ENCODE measurements at regions not wholly inside any gene's neighbourhood (a gene's known extent, or its start where the extent isn't known, plus 50 kb on each side); places are given as distances from the start of the nearest gene placed in this dataset.
"Not testable (repeated sequence)": the region's sequence is repeated elsewhere in the genome, so short reads cannot be mapped to it uniquely, and the experiment has no call there.

DNA sequence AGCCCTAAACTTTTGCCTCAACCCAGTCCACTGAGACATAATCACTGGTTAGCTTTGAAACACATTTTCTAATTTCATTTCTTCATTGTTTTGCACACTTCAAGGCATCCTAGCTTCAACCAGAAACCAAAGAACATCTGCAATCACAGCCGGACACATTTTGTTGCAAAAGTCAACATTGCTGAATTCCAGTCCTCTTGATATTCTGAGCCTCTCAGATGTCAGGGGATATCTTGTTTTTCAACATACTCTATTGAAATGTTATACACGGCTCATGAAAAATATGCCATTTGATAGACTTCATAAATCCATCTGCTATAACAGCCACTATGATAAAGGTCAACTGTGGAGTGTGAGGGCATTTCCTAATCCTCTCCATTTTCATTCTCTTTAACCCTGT, 241.6 kb upstream of the PUDP start:
- no peak for DNase-seq (ENCODE audit: low spot score)

DNA sequence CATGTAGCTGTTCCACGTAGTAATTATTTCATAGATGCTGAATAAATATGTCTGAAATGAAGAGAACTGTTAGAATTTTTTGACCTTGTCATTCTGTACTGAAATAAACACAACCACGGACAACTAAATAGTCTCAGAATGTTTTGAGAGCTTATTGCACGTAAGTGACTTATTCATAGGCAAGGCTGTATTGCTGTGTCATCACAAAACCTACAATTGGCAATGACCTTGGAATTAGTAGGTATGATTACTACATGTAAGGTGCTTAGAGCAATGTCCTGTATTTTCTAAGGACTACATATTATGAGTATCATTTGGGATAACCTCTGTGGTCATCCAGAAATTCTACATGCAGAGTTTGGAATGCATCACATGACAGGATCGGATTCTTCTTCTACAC, 237.2 kb upstream of the PUDP start:
- no peak for DNase-seq (ENCODE audit: low spot score)

DNA sequence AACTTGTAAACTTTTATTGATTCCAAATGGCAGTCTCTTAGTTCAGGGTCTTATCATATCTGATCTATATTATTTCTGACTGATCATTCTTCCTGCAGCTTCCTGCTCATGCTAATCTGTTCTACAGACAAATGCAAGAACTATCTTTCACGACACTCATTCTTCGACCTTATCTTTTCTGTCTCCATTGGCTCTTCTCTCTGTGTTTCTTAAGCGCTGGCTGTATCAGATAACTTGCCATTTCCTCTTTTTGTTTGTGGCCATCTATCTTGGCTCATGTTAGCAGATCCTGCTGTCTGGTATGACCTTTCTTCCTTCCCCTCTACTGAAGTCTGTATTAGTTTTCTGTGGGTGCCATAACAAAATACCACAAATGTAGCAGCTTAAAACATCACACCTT, 230.5 kb upstream of the PUDP start:
- DNase-seq (ENCODE audit: low spot score), result no peak

DNA sequence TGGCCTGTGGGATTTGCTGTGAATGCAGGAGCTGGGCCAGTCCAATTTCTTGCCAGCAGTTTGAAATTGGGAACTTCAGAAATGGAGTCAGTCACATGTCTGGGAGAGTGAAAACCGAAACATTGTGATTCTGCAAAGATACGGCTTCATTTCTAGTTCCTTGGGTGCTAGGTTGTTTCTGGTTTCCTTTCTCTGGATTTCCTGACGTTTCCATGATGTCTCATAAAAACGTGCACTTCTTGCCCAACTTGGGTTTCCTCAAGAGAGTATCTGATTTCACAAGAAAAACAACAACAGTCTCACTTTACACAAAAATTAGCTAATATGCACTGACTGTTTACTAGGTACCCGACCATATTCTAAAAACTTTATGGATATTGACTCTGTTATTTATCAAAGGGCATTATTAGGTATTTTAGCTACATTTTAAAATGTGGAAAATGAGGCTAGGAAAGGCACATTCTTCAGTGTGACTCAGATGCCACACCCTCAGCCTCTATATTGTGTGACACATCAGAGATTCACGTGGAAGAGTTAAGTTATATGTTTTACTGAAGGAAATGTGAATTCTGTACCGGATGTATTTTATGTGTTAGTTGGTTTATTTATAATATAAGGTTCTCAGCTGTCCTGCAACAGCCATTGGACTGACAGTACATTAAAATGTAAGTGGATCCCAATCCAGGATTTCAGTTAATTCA, 225.0 kb upstream of the PUDP start:
- DNase-seq (ENCODE audit: low spot score), result no peak

DNA sequence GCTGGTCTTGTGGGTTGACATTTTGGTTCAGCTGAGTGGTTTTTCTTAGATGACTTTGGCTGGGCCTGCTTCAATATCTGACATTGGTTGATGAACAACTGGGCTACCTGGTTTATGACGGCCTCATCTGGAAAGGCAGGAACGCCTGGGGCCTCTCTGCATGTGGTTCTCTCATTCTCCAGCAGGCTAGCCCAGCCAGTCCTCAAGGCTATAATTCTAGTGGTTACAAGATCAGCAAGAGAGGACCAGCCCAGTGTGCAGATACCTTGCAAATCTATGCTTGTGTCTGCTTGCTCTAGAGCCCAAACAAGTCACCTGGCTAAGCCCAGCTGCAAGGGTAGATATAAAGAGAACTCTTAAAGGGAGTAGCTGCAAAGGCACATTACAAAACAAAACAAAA, 214.2 kb upstream of the PUDP start:
- no peak for DNase-seq (ENCODE audit: low spot score)

DNA sequence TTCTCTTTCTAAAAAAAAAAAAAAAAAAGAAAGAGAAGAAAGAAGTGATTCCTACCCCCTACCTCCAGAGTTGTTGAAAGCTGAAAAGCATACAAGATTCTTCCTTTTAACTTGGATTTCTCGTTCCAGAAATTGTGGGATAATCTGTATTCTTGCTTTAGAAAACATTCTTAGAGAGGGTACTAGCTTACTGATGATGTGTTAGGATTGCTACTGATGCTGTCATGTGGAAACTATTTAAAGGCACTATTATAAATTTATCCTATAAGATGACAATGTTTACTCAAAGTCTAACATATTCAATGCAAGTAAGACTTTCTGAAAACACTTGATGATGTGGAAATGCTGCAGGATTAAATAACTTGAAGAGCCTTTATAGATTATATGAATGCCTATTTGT, 204.0 kb upstream of the PUDP start:
- no peak for DNase-seq (ENCODE audit: low spot score)

DNA sequence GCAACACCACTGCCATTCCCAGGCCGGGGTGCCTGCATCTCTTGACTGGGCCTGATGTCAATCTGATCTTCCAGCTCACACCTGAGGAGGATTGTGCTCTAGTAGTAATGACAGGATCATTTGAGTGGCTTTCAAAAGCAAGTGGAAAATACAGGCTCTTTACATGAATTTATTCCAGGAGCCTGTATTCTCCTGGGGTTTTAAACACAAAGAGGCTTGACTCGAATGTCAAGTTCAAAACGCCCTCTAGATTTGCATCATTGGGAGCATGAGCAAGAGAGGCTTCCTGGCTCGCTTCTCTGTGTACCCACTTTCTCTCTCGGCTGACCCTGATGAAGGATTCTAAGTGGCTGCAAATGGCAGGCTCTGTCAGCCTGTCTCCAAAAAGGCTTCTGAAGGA, 199.5 kb upstream of the PUDP start:
- DNase-seq (ENCODE audit: low spot score), result no peak

DNA sequence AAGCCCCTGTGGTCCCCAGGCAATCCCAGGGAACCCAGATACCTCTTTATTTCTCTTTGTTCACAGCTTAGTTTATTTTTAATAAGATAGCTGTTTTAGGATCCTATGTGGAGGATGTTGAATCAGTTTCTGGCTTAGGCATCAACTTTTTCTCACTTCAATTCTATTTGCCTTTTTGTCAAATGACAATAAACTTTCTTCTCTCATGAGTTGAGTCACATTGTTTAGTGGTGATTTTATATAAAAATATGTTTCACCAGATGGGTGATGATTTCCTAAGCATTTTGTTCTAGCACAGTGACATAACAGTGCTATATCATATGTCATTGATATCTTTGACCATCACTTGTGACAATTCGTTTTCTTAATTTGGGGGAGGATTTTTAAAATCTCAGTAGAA, 198.1 kb upstream of the PUDP start:
- DNase-seq (ENCODE audit: low spot score), result no peak

DNA sequence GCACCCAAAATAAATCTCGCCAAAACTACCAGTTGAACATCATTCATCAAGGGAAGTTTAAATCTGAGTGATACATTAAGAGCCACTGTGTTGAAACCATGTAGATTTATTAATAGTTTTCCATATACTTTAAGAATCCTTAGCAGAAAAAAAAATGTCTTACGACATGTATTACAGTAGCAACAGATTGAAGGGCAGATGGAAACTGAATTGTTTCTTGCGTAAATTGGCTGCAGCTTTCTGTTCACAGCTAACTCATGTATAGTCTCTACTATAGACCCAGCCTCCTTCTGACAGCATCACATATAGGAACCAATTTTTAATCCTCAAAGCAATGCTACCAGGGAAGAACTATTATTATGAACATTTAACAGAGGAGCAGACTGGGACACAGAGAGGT, 195.2 kb upstream of the PUDP start:
- DNase-seq (ENCODE audit: low spot score), result no peak

DNA sequence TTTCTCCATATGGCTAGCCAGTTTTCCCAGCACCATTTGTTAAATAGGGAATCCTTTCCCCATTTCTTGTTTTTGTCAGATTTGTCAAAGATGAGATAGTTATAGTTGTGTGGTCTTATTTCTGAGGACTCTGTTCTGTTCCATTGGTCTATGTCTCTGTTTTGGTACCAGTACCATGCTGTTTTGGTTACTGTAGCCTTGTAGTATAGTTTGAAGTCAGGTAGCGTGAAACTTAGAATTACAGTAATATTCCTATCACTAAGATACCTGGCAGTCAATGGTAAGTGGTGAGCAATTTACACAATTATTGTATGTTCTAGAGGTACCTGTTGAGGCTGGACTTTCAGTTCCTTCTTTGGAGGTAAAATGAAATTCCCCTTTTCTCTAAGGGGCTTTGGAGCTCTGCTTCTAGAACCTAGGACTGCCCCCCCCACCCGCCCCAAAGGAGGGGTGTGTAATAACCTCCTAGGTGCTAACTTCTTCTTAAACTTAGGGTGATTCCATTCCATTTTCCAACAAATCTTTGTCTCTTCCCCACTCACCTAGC, 187.9 kb upstream of the PUDP start:
- not testable (repeated sequence) for DNase-seq (ENCODE audit: low spot score)

DNA sequence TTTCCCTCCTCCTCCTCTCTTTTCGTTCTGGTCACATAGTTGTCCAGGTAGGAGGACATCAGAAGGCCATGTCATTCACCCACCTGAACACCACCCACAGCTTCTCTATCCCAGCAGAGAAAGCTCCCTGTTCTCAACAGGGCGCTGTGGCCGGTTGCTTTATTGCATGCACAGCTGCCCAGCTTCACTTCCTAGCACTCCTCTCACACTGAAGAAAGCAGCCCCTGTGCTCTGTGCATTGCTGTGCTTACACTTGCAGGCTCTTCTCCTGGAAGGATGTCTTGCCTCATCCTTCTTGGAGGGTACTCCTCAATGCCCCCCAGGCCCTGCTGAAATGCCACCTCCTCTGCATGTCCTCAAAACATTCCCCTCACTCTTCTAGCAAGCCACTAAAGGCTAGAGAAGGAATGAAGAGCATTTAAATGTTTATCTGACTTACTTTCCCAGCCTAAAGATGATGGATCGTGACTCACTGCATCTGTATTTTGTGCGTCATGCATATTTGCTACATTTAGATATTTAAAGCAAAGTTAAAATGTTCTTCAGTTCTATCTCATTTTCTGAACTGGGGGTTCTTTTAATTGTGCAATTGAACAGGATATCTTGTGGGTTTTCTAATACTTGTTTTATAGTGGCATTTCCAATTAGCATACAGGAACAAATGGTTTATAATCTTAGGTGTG, 186.4 kb upstream of the PUDP start:
- no peak for DNase-seq (ENCODE audit: low spot score)

DNA sequence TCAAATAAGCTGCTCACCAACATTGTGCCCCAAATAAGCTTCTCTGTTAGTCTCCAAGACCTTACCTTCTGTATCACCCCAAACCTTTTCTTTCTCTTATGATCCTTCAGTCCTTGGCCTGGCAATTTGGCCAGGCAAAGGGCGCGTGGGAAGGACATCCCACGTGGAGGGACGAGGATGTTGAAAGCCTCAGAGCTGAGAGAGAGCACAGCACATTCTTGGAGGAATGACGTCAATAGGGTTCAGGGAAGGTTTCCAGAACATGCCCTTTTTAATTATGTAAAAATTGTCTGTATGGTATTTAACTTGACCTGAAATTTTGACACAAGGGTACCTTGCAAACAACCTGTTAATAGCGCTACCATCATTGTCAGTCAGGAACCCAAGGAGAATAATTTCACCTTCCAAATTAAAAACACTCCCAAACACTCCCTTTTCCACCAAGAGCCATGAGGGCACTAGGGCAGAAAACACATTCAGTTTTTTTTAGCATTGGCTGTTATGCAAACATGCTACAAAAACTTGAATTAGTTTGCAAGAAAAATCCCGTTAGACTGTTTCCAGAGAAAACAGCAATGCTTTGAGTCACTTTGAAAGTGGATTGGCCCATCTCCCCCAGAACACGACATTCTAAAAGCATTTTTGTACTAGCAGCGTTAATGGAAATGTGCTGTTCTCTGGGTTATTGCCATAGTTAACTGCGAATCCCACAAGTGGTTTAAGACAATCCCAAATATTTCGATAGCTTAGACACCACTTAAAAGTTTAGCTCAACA, 183.2 kb upstream of the PUDP start:
- DNase-seq (ENCODE audit: low spot score), result no peak

DNA sequence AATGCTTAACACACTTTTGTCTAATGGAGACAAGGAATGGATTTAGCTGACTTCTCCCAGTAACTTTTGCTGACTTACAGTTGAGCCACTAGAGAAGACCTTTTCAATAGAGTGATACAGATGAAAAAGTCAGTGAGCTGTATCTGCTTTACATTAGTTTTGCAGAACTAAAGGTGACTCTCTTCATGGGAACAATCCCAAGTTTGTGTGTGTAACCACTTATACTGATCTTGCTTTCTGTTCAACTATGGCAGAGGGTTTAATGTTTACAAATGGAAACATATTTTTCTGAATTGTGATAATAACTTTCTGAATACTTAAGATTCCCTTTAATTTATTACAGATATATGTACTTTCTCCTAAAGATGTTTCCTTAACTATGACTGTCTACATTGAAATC, 182.6 kb upstream of the PUDP start:
- no peak for DNase-seq (ENCODE audit: low spot score)

DNA sequence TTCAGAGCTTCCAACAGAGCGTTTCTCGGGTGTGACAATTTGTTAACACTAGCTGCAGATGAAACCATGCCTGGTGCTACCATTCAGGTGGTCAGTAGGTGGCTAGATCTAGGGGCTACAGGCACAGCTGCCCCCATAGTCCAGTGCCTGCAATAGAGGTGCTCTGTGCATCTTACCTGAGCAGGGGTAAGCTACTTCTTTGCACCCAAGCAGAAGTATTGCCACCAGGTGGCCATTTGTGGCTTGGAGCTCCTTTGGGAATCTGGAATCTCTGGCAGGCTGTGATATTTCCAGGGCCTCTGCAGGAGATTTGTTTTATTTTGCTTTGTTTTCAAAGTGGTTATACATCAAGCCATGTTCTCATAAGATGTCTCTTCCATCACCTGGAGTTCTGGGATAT, 170.7 kb upstream of the PUDP start:
- no peak for DNase-seq (ENCODE audit: low spot score)

DNA sequence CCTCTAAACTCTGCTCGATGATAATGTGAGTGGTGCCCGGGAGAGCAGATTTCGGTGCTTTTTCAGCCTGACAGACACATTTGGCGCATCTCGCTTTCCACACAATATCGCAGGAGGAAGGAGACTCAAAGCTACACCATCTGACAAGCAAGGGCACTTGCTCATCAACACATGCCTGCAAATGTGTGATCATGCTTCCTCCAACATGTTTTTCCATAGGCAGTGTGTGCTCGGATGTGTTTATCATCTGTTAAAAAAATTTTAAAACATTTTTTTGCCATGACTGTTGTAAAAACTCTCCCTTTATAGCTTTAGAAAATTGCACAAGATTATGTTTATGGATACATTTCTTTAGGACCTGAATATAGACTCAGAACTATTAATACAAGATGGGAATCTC, 170.3 kb upstream of the PUDP start:
- DNase-seq (ENCODE audit: low spot score), result no peak

DNA sequence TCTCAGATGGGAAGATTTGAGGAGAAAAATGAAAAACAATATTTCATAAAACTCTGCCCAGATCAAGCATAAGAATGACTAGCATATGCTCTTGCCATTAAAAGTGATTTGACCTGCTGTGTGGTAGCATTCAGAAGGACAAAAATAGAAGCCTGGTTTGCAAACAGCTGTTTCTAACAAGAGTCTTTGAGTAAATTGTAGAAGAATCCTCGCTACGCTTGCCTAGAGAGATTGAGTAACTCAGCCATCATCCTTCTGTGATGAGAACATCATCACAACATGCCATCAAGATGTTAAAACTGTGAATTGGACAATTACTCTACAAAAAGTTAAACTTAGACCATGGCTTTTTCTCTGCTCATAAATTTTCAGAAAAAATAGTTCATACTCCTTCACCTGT, 168.9 kb upstream of the PUDP start:
- no peak for DNase-seq (ENCODE audit: low spot score)

DNA sequence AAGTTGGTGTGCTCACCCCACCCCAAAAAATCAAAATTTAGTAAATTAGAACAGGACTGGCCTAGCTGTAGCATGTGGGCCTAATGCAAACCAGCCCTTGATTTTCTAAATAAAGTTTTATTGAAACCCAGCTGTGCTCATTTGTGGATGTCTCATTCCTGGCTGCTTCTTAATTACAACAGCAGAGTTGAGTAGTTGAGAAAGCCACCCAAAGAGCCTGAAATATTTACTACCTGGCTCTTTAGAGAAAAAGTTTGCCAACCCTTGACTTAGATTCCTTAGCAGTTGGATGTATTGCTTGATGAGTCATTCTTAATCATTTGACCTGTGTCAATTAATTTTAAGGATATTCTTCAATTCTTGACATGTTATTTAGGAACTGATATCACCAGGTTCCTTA, 168.3 kb upstream of the PUDP start:
- DNase-seq (ENCODE audit: low spot score), result no peak

DNA sequence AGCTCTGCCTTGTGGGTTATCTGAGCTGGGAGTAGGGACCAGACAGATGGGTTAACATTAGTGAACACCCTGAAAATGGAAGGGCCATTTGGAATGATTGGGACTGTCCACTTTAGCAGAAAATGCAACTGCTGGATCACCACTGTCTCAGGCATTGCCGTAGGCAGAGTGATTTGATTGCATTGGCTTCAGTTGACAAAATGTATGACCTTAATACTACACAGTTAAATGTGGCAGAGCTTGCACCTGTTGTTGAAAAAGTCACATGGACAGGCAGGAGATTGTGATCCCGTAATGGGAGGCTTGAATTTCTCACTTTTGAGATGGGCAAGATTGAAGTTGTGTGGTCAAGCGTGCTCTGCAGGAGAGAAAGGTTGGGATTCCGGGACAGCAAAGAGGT, 166.5 kb upstream of the PUDP start:
- DNase-seq (ENCODE audit: low spot score), result no peak

DNA sequence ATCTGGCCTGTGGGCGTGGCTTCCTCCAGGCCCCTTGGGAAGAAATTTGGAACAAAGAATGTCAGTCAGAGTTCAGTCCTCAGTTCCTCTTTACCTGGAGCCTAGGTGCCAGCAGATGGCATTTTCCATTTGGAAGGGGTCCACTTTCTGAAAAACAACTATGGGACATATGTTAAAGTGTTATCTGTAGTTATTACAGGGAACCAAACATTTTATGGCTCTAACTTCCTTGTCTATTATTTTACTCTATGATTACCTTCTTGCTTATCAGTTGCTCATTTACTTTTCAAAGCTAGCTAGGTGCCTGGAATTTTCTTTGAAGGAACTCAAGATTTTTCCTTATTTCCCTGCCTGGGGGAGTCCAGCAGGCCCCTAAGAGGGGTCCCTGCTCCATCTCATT, 159.8 kb upstream of the PUDP start:
- no peak for DNase-seq (ENCODE audit: low spot score)

DNA sequence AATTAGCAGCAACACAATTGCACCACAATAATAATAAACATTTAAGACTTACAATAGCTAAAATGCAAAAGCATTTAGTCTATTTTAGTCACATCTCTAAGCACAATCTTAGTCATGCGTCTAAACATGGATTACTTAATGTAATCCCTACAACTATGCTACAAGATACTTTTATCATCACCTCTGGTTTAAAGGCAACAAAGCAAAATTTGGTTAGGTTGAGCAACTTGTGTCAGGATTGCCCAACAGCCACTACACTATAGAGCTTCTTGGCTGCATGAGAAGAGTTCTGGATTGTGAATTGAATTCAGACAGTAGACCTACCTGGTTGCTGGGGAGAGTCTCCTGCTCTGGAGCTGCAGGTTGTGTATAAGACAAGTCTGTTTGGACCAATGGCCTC, 146.5 kb upstream of the PUDP start:
- no peak for DNase-seq (ENCODE audit: low spot score)

DNA sequence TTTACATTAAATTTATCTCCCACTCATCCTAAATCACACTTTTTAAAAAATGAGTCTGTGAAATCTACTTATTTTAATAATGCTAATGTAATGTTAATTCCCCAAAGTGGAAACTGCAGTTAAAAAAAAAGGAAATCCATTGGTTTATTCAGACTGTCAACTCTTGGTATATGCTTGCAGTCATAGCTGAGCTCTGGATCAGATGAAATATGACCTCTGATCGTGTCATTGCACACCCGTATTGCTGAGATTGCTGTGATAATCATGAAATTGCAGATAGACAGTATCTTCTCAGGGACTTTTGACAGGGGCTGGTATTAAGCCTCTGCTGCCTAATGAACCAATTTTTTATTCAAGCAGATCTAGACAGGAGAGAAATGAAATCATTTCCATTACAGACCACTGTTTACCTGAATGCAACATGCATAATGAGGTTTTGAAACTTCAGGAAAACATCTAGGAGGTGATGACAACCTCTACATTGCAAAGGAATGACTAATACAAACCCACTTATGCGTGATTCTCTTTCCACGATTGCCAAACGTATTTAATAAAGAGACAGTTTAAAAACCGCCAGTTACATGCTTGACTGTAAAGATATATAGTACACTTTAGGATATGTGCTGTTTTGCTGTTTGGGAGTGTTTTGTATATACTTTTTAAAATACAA, 138.3 kb upstream of the PUDP start:
- DNase-seq (ENCODE audit: low spot score), result no peak

DNA sequence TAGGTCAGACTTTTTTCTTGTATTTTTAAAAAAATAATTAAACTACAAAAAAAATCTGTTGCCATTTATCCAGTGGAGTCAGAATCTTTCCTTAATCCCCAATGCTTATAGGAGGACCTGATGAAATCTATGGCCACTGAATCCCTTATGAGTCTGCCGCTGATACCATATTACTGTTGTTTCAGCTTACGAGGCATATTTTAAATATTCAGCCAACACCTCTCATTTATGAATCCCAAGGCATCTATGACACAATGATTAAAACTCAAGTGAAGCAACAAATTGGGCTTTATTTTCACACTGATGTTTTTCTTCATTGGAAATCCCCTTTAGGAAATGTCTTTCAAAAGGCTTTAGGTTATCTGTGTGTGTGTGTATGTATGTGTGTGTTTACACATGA, 137.8 kb upstream of the PUDP start:
- DNase-seq (ENCODE audit: low spot score), result no peak

All from ureter (tissue), 1 donor.